Stimulated activated effector memory CD8-positive, alpha-beta T cell treated with anti-CD3 and anti-CD28 coated beads, Interleukin-12 subunit alpha, Interleukin-12 subunit beta, amount 100 ng/mL, for 72 hours (primary cell): ENCODE measurements at regions not wholly inside any gene's neighbourhood (a gene's known extent, or its start where the extent isn't known, plus 50 kb on each side); places are given as distances from the start of the nearest gene placed in this dataset.
"Not testable (repeated sequence)": the region's sequence is repeated elsewhere in the genome, so short reads cannot be mapped to it uniquely, and the experiment has no call there.

Experiments
- ATAC-seq: fragments of 150-1000 bp; cut with Tn5 transposase; 2 replicates; pipeline ENCODE4 v1.10.0; 2021
- DNase-seq, 2 donors: peaks; one replicate each; pipeline ENCODE4 v3.0.0; 2021 to 2022; ENCODE audit warnings: low spot score in 2 of 2
- H3K27ac Mint-ChIP-seq: one replicate; pipeline ENCODE4 v1.8.0; 2022; ENCODE audit warnings: mild to moderate bottlenecking, mixed read lengths
- H3K36me3 Mint-ChIP-seq: one replicate; pipeline ENCODE4 v1.8.0; 2022; ENCODE audit warnings: mild to moderate bottlenecking, mixed read lengths
- H3K4me1 Mint-ChIP-seq: one replicate; pipeline ENCODE4 v1.8.0; 2022; ENCODE audit warnings: mixed read lengths
- H3K4me3 Mint-ChIP-seq: one replicate; pipeline ENCODE4 v1.8.0; 2022; ENCODE audit warnings: mild to moderate bottlenecking, mixed read lengths
- H3K9me3 Mint-ChIP-seq: one replicate; pipeline ENCODE4 v1.8.0; 2022; ENCODE audit warnings: mixed read lengths

GRCh38 chr19:30841934-30842333 lies 469.8 kb downstream of the ZNF536 start:
- Mint-ChIP-seq H3K4me1 (no peaks in the 10 kb centered on the region), H3K27ac (no peak overlapping the region), H3K4me3 (no peak overlapping the region), H3K9me3 (no peaks in the 10 kb centered on the region), H3K36me3 (no peaks in the 10 kb centered on the region)
- DNase-seq (no peak), ATAC-seq (no peak)

- Mint-ChIP-seq H3K4me1 (no peaks in the 10 kb centered on the region), H3K27ac (no peak overlapping the region), H3K36me3 (no peaks in the 10 kb centered on the region), H3K4me3 (no peak overlapping the region), H3K9me3 (peaks cover 4% of the 10 kb centered on the region)
- ATAC-seq (no peak), DNase-seq (no peak)
Observed at GRCh38 chr19:30830875-30831274, 458.7 kb downstream of the ZNF536 start.

GRCh38 chr19:30825505-30825904 lies 453.3 kb downstream of the ZNF536 start:
- DNase-seq, H3K27ac Mint-ChIP-seq, H3K4me1 Mint-ChIP-seq, H3K9me3 Mint-ChIP-seq, H3K36me3 Mint-ChIP-seq, H3K4me3 Mint-ChIP-seq, ATAC-seq: not testable (repeated sequence)

GRCh38 chr19:30824809-30825208 lies 452.6 kb downstream of the ZNF536 start:
- Mint-ChIP-seq H3K36me3 (no peaks in the 10 kb centered on the region), H3K4me1 (no peaks in the 10 kb centered on the region), H3K27ac (no peak overlapping the region), H3K4me3 (no peak overlapping the region), H3K9me3 (peaks cover 6% of the 10 kb centered on the region)
- ATAC-seq, result no peak
- DNase-seq, result no peak

- no peaks in the 10 kb centered on the region for H3K4me1 Mint-ChIP-seq
Observed at GRCh38 chr19:30817965-30818567, 445.9 kb downstream of the ZNF536 start.

GRCh38 chr19:30817197-30817596 lies 445.0 kb downstream of the ZNF536 start:
- no peak for DNase-seq
- Mint-ChIP-seq H3K36me3 (no peaks in the 10 kb centered on the region), H3K9me3 (peaks cover 5% of the 10 kb centered on the region), H3K27ac (no peak overlapping the region), H3K4me1 (no peaks in the 10 kb centered on the region), H3K4me3 (no peak overlapping the region)
- no peak for ATAC-seq

More at GRCh38 chr19:30817965-30818567, 445.9 kb downstream of the ZNF536 start:
- DNase-seq, result no peak
- ATAC-seq, result no peak
- Mint-ChIP-seq H3K27ac (no peak overlapping the region), H3K36me3 (no peaks in the 10 kb centered on the region), H3K9me3 (peaks cover 5% of the 10 kb centered on the region), H3K4me3 (no peak overlapping the region)

- no peak overlapping the region for H3K4me3 Mint-ChIP-seq
- DNase-seq (no peak), ATAC-seq (no peak)
- H3K9me3 Mint-ChIP-seq, result peaks cover 5% of the 10 kb centered on the region
- no peaks in the 10 kb centered on the region for H3K4me1 Mint-ChIP-seq
- no peak overlapping the region for H3K27ac Mint-ChIP-seq
- H3K36me3 Mint-ChIP-seq, result no peaks in the 10 kb centered on the region
Observed at GRCh38 chr19:30815889-30816580, 443.9 kb downstream of the ZNF536 start.

- no peak for DNase-seq
- H3K27ac Mint-ChIP-seq, result no peak overlapping the region
- H3K4me3 Mint-ChIP-seq, result no peak overlapping the region
- no peaks in the 10 kb centered on the region for H3K4me1 Mint-ChIP-seq
- no peaks in the 10 kb centered on the region for H3K36me3 Mint-ChIP-seq
- peaks cover 3% of the 10 kb centered on the region for H3K9me3 Mint-ChIP-seq
- ATAC-seq, result no peak
Observed at GRCh38 chr19:30812099-30812678, 440.0 kb downstream of the ZNF536 start.

- Mint-ChIP-seq H3K4me1 (no peaks in the 10 kb centered on the region), H3K9me3 (peaks cover 3% of the 10 kb centered on the region), H3K36me3 (no peaks in the 10 kb centered on the region), H3K4me3 (no peak overlapping the region), H3K27ac (no peak overlapping the region)
- no peak for DNase-seq
- no peak for ATAC-seq
Observed at GRCh38 chr19:30811397-30812098, 439.4 kb downstream of the ZNF536 start.

- Mint-ChIP-seq H3K4me3 (no peak overlapping the region), H3K36me3 (no peaks in the 10 kb centered on the region), H3K9me3 (peaks cover 3% of the 10 kb centered on the region), H3K27ac (no peak overlapping the region), H3K4me1 (no peaks in the 10 kb centered on the region)
- DNase-seq (no peak), ATAC-seq (no peak)
Observed at GRCh38 chr19:30810726-30811125, 438.5 kb downstream of the ZNF536 start.

GRCh38 chr19:30807278-30807677 lies 435.1 kb downstream of the ZNF536 start:
- Mint-ChIP-seq H3K4me3 (no peak overlapping the region), H3K36me3 (no peaks in the 10 kb centered on the region), H3K27ac (no peak overlapping the region), H3K4me1 (no peaks in the 10 kb centered on the region), H3K9me3 (no peaks in the 10 kb centered on the region)
- DNase-seq (no peak), ATAC-seq (no peak)

- no peak for DNase-seq
- Mint-ChIP-seq H3K4me1 (no peaks in the 10 kb centered on the region), H3K36me3 (no peaks in the 10 kb centered on the region), H3K27ac (no peak overlapping the region), H3K9me3 (no peaks in the 10 kb centered on the region), H3K4me3 (no peak overlapping the region)
- no peak for ATAC-seq
Observed at GRCh38 chr19:30806311-30806710, 434.1 kb downstream of the ZNF536 start.

GRCh38 chr19:30804751-30805150 lies 432.6 kb downstream of the ZNF536 start:
- no peak overlapping the region for H3K27ac Mint-ChIP-seq
- no peak for ATAC-seq
- DNase-seq, result no peak
- H3K9me3 Mint-ChIP-seq, result no peaks in the 10 kb centered on the region
- H3K4me1 Mint-ChIP-seq, result no peaks in the 10 kb centered on the region
- no peak overlapping the region for H3K4me3 Mint-ChIP-seq
- H3K36me3 Mint-ChIP-seq, result no peaks in the 10 kb centered on the region

GRCh38 chr19:30804333-30804732 lies 432.1 kb downstream of the ZNF536 start:
- not testable (repeated sequence) for H3K36me3 Mint-ChIP-seq, ATAC-seq, H3K9me3 Mint-ChIP-seq, H3K4me3 Mint-ChIP-seq, H3K4me1 Mint-ChIP-seq, H3K27ac Mint-ChIP-seq, DNase-seq

GRCh38 chr19:30802424-30803013 lies 430.3 kb downstream of the ZNF536 start:
- Mint-ChIP-seq H3K4me1 (no peaks in the 10 kb centered on the region), H3K4me3 (no peak overlapping the region), H3K36me3 (no peaks in the 10 kb centered on the region), H3K9me3 (no peaks in the 10 kb centered on the region), H3K27ac (no peak overlapping the region)
- DNase-seq (no peak), ATAC-seq (no peak)
